ENCODE measurements at regions not wholly inside any gene's neighbourhood (a gene's known extent, or its start where the extent isn't known, plus 50 kb on each side); places are given as distances from the start of the nearest gene placed in this dataset.

DNA sequence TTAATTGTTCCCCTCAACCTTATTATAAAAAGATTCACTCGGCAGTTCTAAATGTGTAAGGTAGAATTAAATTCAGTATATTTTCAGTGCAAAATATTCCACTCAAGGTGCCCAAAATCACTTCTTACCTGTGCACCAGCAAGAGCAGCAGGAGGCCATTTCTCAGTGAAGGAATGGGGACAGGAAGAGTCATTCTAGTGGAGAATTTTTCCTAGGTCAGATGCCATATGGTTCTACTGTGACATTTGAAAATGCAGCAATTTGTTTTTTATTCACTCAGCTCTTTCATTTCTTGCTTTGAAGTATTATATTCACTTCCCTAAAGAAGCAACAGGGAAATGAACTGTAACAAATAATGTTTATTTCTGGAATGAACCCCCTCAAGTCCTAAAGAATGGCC is 264.0 kb upstream of the SYT1 start:
- Histone ChIP-seq H3K27ac (ENCODE audit: low read depth in 2 of 2, low read length in 1 of 2) (no peak overlapping the region), H3K9me2 (no peaks in the 10 kb centered on the region), H3K4me3 (ENCODE audit: low read depth in 2 of 2, low read length in 1 of 2) (no peak overlapping the region), H3K4me1 (ENCODE audit: control insufficient read depth in 1 of 2, insufficient read depth in 2 of 2, low read depth in 1 of 2, low read length in 1 of 2) (no peaks in the 10 kb centered on the region), H3K36me3 (replicated peaks in 1 of 2; ENCODE audit: control insufficient read depth in 1 of 2, insufficient read depth in 2 of 2, low read length in 1 of 2) (peaks cover 0 to 4% of the 10 kb centered on the region in 2 experiments), H3K9me3 (no peaks in the 10 kb centered on the region; the same call in 1 of the 2 replicates), H3K4me2 (no peak overlapping the region), H4K20me1 (ENCODE audit: insufficient read depth) (no peaks in the 10 kb centered on the region), H3K9ac (no peak overlapping the region), H3F3A (replicated peaks; ENCODE audit: insufficient read depth) (no peaks in the 10 kb centered on the region), H2AFZ (ENCODE audit: low read depth) (no peak overlapping the region), H3K79me2 (ENCODE audit: insufficient read depth) (no peaks in the 10 kb centered on the region), H3K27me3 (ENCODE audit: insufficient read depth) (no peaks in the 10 kb centered on the region)
- 98% methylated on average over 1 of the region's 1 CpG for WGBS (ENCODE audit: low lambda C conversion rate)
- DNase-seq, result no peak
- POLR2A ChIA-PET, result no interaction called here
- CTCF ChIA-PET, result no interaction called here
- TF ChIP-seq, protein P1, sequence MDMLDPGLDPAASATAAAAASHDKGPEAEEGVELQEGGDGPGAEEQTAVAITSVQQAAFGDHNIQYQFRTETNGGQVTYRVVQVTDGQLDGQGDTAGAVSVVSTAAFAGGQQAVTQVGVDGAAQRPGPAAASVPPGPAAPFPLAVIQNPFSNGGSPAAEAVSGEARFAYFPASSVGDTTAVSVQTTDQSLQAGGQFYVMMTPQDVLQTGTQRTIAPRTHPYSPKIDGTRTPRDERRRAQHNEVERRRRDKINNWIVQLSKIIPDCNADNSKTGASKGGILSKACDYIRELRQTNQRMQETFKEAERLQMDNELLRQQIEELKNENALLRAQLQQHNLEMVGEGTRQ (IDR thresholded peaks at IDR 0.05; ENCODE audit: borderline replicate concordance, low read depth, low read length), result no peak
- TF ChIP-seq NFIC (IDR thresholded peaks at IDR 0.05; ENCODE audit: borderline replicate concordance) (no peak), RCOR1 (IDR thresholded peaks at IDR 0.05; ENCODE audit: low read length) (no peak), YY1 (IDR thresholded peaks at IDR 0.05; ENCODE audit: low read depth) (no peak), CTCF (IDR thresholded peaks at IDR 0.05) (no peak), GATA2 (CRISPR knock-in tag; IDR thresholded peaks at IDR 0.05) (no peak), NRF1 (IDR thresholded peaks at IDR 0.05; ENCODE audit: low read depth, low read length) (no peak), SMC3 (IDR thresholded peaks at IDR 0.05; ENCODE audit: low read depth, low read length) (no peak), IRF3 (IDR thresholded peaks at IDR 0.05; ENCODE audit: low read depth, low read length) (no peak), EP300 (IDR thresholded peaks at IDR 0.05; ENCODE audit: borderline replicate concordance in 1 of 2, low read depth in 1 of 2, low read length in 1 of 2) (no peak), FOXJ3 (CRISPR knock-in tag; IDR thresholded peaks at IDR 0.05) (no peak), FOSL2 (IDR thresholded peaks at IDR 0.05; ENCODE audit: borderline replicate concordance, low read depth) (no peak)
- TF ChIP-seq, protein P2, sequence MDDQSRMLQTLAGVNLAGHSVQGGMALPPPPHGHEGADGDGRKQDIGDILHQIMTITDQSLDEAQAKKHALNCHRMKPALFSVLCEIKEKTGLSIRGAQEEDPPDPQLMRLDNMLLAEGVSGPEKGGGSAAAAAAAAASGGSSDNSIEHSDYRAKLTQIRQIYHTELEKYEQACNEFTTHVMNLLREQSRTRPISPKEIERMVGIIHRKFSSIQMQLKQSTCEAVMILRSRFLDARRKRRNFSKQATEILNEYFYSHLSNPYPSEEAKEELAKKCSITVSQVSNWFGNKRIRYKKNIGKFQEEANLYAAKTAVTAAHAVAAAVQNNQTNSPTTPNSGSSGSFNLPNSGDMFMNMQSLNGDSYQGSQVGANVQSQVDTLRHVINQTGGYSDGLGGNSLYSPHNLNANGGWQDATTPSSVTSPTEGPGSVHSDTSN (IDR thresholded peaks at IDR 0.05), result no peak

- Histone ChIP-seq H3K4me3 (ENCODE audit: low read depth in 2 of 2, low read length in 1 of 2) (no peak overlapping the region), H3K4me1 (ENCODE audit: control insufficient read depth in 1 of 2, insufficient read depth in 2 of 2, low read depth in 1 of 2, low read length in 1 of 2) (no peaks in the 10 kb centered on the region), H3K36me3 (replicated peaks in 1 of 2; ENCODE audit: control insufficient read depth in 1 of 2, insufficient read depth in 2 of 2, low read length in 1 of 2) (no peaks in the 10 kb centered on the region), H3K27ac (ENCODE audit: low read depth in 2 of 2, low read length in 1 of 2) (no peak overlapping the region), H3K9ac (no peak overlapping the region), H3F3A (replicated peaks; ENCODE audit: insufficient read depth) (no peaks in the 10 kb centered on the region), H3K9me3 (no peaks in the 10 kb centered on the region), H4K20me1 (ENCODE audit: insufficient read depth) (no peaks in the 10 kb centered on the region), H3K4me2 (no peak overlapping the region), H3K27me3 (ENCODE audit: insufficient read depth) (no peaks in the 10 kb centered on the region), H3K79me2 (ENCODE audit: insufficient read depth) (no peaks in the 10 kb centered on the region), H3K9me2 (no peaks in the 10 kb centered on the region), H2AFZ (ENCODE audit: low read depth) (no peak overlapping the region)
- ChIA-PET CTCF (no interaction called here), POLR2A (no interaction called here)
- no peak for DNase-seq
- TF ChIP-seq TCF12 (IDR thresholded peaks at IDR 0.05) (no peak), FOXJ3 (CRISPR knock-in tag; IDR thresholded peaks at IDR 0.05) (no peak), ELF1 (IDR thresholded peaks at IDR 0.05) (no peak), RCOR1 (IDR thresholded peaks at IDR 0.05; ENCODE audit: low read length) (no peak), REST (IDR thresholded peaks at IDR 0.05; ENCODE audit: low read depth, low read length) (no peak), NFIC (IDR thresholded peaks at IDR 0.05; ENCODE audit: borderline replicate concordance) (no peak), TEAD4 (IDR thresholded peaks at IDR 0.05; ENCODE audit: borderline replicate concordance, insufficient read depth) (no peak), IRF3 (IDR thresholded peaks at IDR 0.05; ENCODE audit: low read depth, low read length) (no peak), TAF1 (IDR thresholded peaks at IDR 0.05; ENCODE audit: borderline replicate concordance, low read depth, low read length) (no peak), JUND (IDR thresholded peaks at IDR 0.05) (no peak), RXRA (IDR thresholded peaks at IDR 0.05; ENCODE audit: borderline replicate concordance, low read depth) (no peak)
Measured at GRCh38 chr12:78611504-78611903, 253.1 kb upstream of the SYT1 start.
